ENCODE measurements at regions not wholly inside any gene's neighbourhood (a gene's known extent, or its start where the extent isn't known, plus 50 kb on each side); places are given as distances from the start of the nearest gene placed in this dataset.

DNA sequence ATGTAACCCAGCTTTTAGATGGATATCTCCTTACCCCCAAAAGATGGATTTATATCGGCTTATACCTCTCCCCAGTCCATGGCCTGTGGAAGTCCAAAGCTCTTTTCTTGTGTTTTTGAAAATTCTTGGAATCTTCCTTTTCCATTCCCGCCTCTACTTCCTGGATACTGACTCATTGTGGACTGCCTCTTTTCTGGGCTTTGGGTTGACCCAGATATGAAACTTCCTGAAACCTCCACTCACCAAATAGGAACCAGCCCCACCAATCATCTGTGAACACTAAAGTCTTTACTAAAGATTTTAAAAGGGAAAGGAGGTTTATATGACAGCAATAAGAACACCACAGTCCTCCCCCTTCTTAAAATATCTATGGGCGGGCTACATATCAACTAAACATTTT, 163.4 kb upstream of the SYN3 start:
- Histone ChIP-seq H3K9me3 (replicated peaks) (no peaks in the 10 kb centered on the region), H3K27me3 (ENCODE audit: low read depth) (peaks cover 10% of the 10 kb centered on the region), H3K4me1 (no peaks in the 10 kb centered on the region), H3K36me3 (no peaks in the 10 kb centered on the region), H3K27ac (replicated peaks) (peak overlapping the region; percentile 32), H3K4me3 (peak overlapping the region; percentile 46)
- intact Hi-C loops (cut with micrococcal nuclease): no loop called here
- no peak for TF ChIP-seq CTCF (IDR thresholded peaks at IDR 0.05; ENCODE audit: borderline replicate concordance)
- DNase-seq: no peak

DNA sequence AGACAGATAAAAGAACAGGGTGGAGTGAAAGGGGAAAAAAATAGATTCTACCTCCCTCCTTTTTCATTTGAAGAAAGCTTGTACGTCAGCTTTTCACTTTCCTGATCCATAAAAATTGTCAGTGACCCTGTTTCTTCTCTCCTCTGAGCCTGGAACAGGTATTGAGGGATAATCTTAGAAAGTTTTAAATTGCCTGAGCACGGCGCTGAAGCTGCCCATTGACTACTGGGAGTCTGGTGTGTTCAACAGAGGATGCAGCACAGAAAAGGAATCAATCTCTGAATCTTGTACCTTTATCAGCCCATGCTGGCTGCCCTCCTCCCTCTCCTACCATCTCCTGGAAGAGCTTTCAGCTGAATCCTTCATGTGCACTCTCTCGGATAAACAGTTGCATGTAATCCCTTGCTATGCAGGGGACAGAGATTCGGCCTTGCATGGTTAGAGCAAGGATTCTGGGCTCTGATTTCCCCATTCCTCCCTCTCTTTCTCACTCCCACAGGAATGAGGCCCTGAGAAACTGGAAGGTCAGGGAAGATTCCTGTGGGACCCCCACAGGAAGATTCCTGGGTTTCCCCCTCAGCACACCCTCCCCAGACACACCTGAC, 162.4 kb upstream of the SYN3 start:
- no peaks in the 10 kb centered on the region for H3K36me3 ChIP-seq
- H3K27ac ChIP-seq (replicated peaks): no peak overlapping the region
- intact Hi-C loops (cut with micrococcal nuclease): no loop called here
- no peaks in the 10 kb centered on the region for H3K4me1 ChIP-seq
- TF ChIP-seq CTCF (IDR thresholded peaks at IDR 0.05; ENCODE audit: borderline replicate concordance): no peak
- H3K4me3 ChIP-seq: peak overlapping the region; percentile 46
- DNase-seq: no peak
- no peaks in the 10 kb centered on the region for H3K9me3 ChIP-seq (replicated peaks)
- peaks cover 10% of the 10 kb centered on the region for H3K27me3 ChIP-seq (ENCODE audit: low read depth)

- no peaks in the 10 kb centered on the region for H3K36me3 ChIP-seq
- no peak for DNase-seq
- peaks cover 10% of the 10 kb centered on the region for H3K27me3 ChIP-seq (ENCODE audit: low read depth)
- no peak overlapping the region for H3K27ac ChIP-seq (replicated peaks)
- no peak for TF ChIP-seq CTCF (IDR thresholded peaks at IDR 0.05; ENCODE audit: borderline replicate concordance)
- no peaks in the 10 kb centered on the region for H3K4me1 ChIP-seq
- H3K9me3 ChIP-seq (replicated peaks): no peaks in the 10 kb centered on the region
- H3K4me3 ChIP-seq: no peak overlapping the region
- intact Hi-C loops (cut with micrococcal nuclease): no loop called here
These were observed 161.6 kb upstream of the SYN3 start for GRCh38 chr22:33219648-33220384.

GRCh38 chr22:33213383-33214075, 155.3 kb upstream of the SYN3 start:
- Histone ChIP-seq H3K9me3 (replicated peaks) (no peaks in the 10 kb centered on the region), H3K4me1 (no peaks in the 10 kb centered on the region), H3K4me3 (no peak overlapping the region), H3K36me3 (no peaks in the 10 kb centered on the region), H3K27me3 (ENCODE audit: low read depth) (peaks cover 11% of the 10 kb centered on the region), H3K27ac (replicated peaks) (no peak overlapping the region)
- intact Hi-C loops (cut with micrococcal nuclease): no loop called here
- no peak for TF ChIP-seq CTCF (IDR thresholded peaks at IDR 0.05; ENCODE audit: borderline replicate concordance)
- DNase-seq: no peak

DNA sequence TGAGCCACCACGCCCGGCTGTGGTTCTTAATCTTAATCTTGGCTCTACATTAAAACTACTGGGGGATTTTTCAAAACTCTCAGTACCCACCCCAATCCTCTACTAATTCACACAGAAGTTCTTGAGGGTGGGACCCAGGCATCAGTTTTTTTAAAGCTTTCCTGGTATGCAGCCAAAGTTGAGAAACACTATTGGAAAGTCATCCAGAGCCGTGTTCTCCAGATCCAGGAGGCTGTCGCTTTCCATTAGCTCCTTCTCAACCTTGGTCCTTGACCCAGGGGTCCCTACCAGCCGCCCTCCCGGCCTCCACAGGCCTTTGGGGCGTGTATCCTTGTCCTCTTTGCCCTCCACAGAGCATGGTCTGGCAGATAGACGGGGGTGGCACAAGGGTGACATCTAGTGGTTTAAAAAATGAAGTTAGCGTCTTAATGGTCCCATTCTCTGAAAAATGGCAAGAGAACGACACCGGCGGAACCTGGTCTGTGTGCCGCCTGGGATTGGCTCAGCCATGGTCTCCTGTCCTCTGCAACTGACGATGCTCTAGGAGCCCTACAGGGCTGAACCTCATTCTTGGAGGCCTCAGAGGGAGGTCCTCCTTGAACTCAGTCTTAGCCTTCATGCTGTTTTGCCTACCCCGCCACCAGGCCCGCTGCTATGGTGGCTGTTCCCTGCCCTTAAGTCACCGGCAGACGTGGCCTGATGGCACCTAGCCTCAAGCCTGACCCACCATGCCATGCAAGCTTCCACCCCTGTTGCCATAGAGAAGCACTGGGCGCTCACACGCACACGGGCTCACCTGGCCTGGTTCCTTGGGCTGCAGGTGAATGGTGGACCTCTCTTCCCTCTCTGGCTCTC, 152.0 kb upstream of the SYN3 start:
- peak; percentile 64 for TF ChIP-seq CTCF (IDR thresholded peaks at IDR 0.05; ENCODE audit: borderline replicate concordance)
- intact Hi-C loops (cut with micrococcal nuclease): loop anchor here (10.0 kb wide), 1 partner anchor 185 kb away; no protein-coding TSS in a partner anchor
- H3K9me3 ChIP-seq (replicated peaks): no peaks in the 10 kb centered on the region
- no peak overlapping the region for H3K27ac ChIP-seq (replicated peaks)
- no peak overlapping the region for H3K4me3 ChIP-seq
- no peaks in the 10 kb centered on the region for H3K36me3 ChIP-seq
- peaks cover 38% of the 10 kb centered on the region for H3K27me3 ChIP-seq (ENCODE audit: low read depth)
- no peak for DNase-seq
- H3K4me1 ChIP-seq: no peaks in the 10 kb centered on the region

Measured in left ventricle myocardium inferior (tissue), 1 donor.